ENCODE measurements at regions not wholly inside any gene's neighbourhood (a gene's known extent, or its start where the extent isn't known, plus 50 kb on each side); places are given as distances from the start of the nearest gene placed in this dataset.

- TF ChIP-seq EZH2phosphoT487 (IDR thresholded peaks at IDR 0.05; ENCODE audit: low read length) (no peak), EZH2 (optimal IDR thresholded peaks at IDR 0.05; ENCODE audit: low read depth, low read length) (no peak)
- TF ChIP-seq, protein P1, sequence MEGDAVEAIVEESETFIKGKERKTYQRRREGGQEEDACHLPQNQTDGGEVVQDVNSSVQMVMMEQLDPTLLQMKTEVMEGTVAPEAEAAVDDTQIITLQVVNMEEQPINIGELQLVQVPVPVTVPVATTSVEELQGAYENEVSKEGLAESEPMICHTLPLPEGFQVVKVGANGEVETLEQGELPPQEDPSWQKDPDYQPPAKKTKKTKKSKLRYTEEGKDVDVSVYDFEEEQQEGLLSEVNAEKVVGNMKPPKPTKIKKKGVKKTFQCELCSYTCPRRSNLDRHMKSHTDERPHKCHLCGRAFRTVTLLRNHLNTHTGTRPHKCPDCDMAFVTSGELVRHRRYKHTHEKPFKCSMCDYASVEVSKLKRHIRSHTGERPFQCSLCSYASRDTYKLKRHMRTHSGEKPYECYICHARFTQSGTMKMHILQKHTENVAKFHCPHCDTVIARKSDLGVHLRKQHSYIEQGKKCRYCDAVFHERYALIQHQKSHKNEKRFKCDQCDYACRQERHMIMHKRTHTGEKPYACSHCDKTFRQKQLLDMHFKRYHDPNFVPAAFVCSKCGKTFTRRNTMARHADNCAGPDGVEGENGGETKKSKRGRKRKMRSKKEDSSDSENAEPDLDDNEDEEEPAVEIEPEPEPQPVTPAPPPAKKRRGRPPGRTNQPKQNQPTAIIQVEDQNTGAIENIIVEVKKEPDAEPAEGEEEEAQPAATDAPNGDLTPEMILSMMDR (IDR thresholded peaks at IDR 0.05; ENCODE audit: low read length) = no peak
- H4K20me1 ChIP-seq (ENCODE audit: insufficient read depth, low read length) = no peaks in the 10 kb centered on the region
- no peaks in the 10 kb centered on the region for H3K9me3 ChIP-seq (replicated peaks; ENCODE audit: insufficient read depth, low read length)
- no peaks in the 10 kb centered on the region for H3K9me2 ChIP-seq (replicated peaks; ENCODE audit: insufficient read depth, low read length)
- H3K79me2 ChIP-seq (ENCODE audit: low read length) = no peaks in the 10 kb centered on the region
- no peak overlapping the region for H3K27ac ChIP-seq (ENCODE audit: low read length)
- no peak overlapping the region for H2AFZ ChIP-seq (ENCODE audit: low read length)
- no peaks in the 10 kb centered on the region for H3K4me1 ChIP-seq (ENCODE audit: low read length)
- H3K36me3 ChIP-seq (replicated peaks; ENCODE audit: insufficient read depth, low read length) = no peaks in the 10 kb centered on the region
- no peak for DNase-seq
- no peaks in the 10 kb centered on the region for H3K27me3 ChIP-seq (replicated peaks; ENCODE audit: insufficient read depth, low read length)
- H3F3A ChIP-seq (ENCODE audit: insufficient read depth, low read length) = no peaks in the 10 kb centered on the region
- no peak overlapping the region for H3K4me2 ChIP-seq (ENCODE audit: low read depth, low read length)
- H3K4me3 ChIP-seq (ENCODE audit: low read length) = no peak overlapping the region
- no peak overlapping the region for H3K9ac ChIP-seq (ENCODE audit: low read length)
Measured at GRCh38 chr12:97784904-97785303, 322.3 kb downstream of the RMST start.

- H3K4me3 ChIP-seq (ENCODE audit: low read length) = no peak overlapping the region
- no peak for TF ChIP-seq EZH2phosphoT487 (IDR thresholded peaks at IDR 0.05; ENCODE audit: low read length)
- H4K20me1 ChIP-seq (ENCODE audit: insufficient read depth, low read length) = no peaks in the 10 kb centered on the region
- no peaks in the 10 kb centered on the region for H3K79me2 ChIP-seq (ENCODE audit: low read length)
- DNase-seq = no peak
- no peaks in the 10 kb centered on the region for H3K4me1 ChIP-seq (ENCODE audit: low read length)
- no peak overlapping the region for H3K9ac ChIP-seq (ENCODE audit: low read length)
- H2AFZ ChIP-seq (ENCODE audit: low read length) = no peak overlapping the region
- no peaks in the 10 kb centered on the region for H3K36me3 ChIP-seq (replicated peaks; ENCODE audit: insufficient read depth, low read length)
- H3K4me2 ChIP-seq (ENCODE audit: low read depth, low read length) = no peak overlapping the region
- no peaks in the 10 kb centered on the region for H3K9me3 ChIP-seq (replicated peaks; ENCODE audit: insufficient read depth, low read length)
- H3K9me2 ChIP-seq (replicated peaks; ENCODE audit: insufficient read depth, low read length) = no peaks in the 10 kb centered on the region
- H3F3A ChIP-seq (ENCODE audit: insufficient read depth, low read length) = no peaks in the 10 kb centered on the region
- H3K27ac ChIP-seq (ENCODE audit: low read length) = no peak overlapping the region
- H3K27me3 ChIP-seq (replicated peaks; ENCODE audit: insufficient read depth, low read length) = no peaks in the 10 kb centered on the region
Measured at GRCh38 chr12:97790281-97790680, 327.7 kb downstream of the RMST start.

GRCh38 chr12:97797473-97797872 lies 334.9 kb downstream of the RMST start:
- no peak for DNase-seq
- Histone ChIP-seq H3K27me3 (replicated peaks; ENCODE audit: insufficient read depth, low read length) (no peaks in the 10 kb centered on the region), H2AFZ (ENCODE audit: low read length) (no peak overlapping the region)

DNA sequence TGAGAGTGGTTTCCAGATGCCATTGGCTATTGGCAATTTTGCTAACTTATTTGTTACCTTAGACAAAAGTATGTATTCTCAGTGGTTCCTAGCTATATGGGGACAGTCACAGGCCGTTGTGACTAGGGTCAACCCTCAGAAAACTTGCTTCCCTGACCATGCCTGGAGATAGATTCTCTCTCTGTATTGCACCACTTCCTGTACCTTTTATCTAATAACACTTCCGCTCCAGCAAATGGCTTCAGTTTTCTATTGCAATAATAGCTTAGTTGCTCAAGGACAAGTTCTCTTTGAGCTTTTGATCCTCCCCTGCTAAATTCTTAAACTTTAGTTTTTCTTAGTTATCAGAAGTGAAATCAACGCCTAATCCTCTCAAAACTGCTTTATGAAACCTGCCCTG lies 338.0 kb downstream of the RMST start:
- no peaks in the 10 kb centered on the region for H3K27me3 ChIP-seq (replicated peaks; ENCODE audit: insufficient read depth, low read length)
- no peaks in the 10 kb centered on the region for H3K79me2 ChIP-seq (ENCODE audit: low read length)
- no peak overlapping the region for H3K9ac ChIP-seq (ENCODE audit: low read length)
- no peak overlapping the region for H2AFZ ChIP-seq (ENCODE audit: low read length)
- no peak for TF ChIP-seq EZH2 (optimal IDR thresholded peaks at IDR 0.05; ENCODE audit: low read depth, low read length)
- TF ChIP-seq, protein P1 (IDR thresholded peaks at IDR 0.05; ENCODE audit: low read length) = no peak
- TF ChIP-seq EZH2phosphoT487 (IDR thresholded peaks at IDR 0.05; ENCODE audit: low read length) = no peak
- H3K4me3 ChIP-seq (ENCODE audit: low read length) = no peak overlapping the region
- H4K20me1 ChIP-seq (ENCODE audit: insufficient read depth, low read length) = no peaks in the 10 kb centered on the region
- no peak overlapping the region for H3K4me2 ChIP-seq (ENCODE audit: low read depth, low read length)
- no peak overlapping the region for H3K27ac ChIP-seq (ENCODE audit: low read length)
- H3K4me1 ChIP-seq (ENCODE audit: low read length) = no peaks in the 10 kb centered on the region
- no peaks in the 10 kb centered on the region for H3K36me3 ChIP-seq (replicated peaks; ENCODE audit: insufficient read depth, low read length)
- H3F3A ChIP-seq (ENCODE audit: insufficient read depth, low read length) = no peaks in the 10 kb centered on the region
- no peaks in the 10 kb centered on the region for H3K9me2 ChIP-seq (replicated peaks; ENCODE audit: insufficient read depth, low read length)
- DNase-seq = no peak
- no peaks in the 10 kb centered on the region for H3K9me3 ChIP-seq (replicated peaks; ENCODE audit: insufficient read depth, low read length)

More at GRCh38 chr12:97797473-97797872, 334.9 kb downstream of the RMST start:
- Histone ChIP-seq H3K9me3 (replicated peaks; ENCODE audit: insufficient read depth, low read length) (no peaks in the 10 kb centered on the region), H3K4me3 (ENCODE audit: low read length) (no peak overlapping the region), H3K36me3 (replicated peaks; ENCODE audit: insufficient read depth, low read length) (no peaks in the 10 kb centered on the region), H3K27ac (ENCODE audit: low read length) (no peak overlapping the region), H3K4me2 (ENCODE audit: low read depth, low read length) (no peak overlapping the region), H3K4me1 (ENCODE audit: low read length) (no peaks in the 10 kb centered on the region), H3K9me2 (replicated peaks; ENCODE audit: insufficient read depth, low read length) (no peaks in the 10 kb centered on the region), H3K79me2 (ENCODE audit: low read length) (no peaks in the 10 kb centered on the region), H4K20me1 (ENCODE audit: insufficient read depth, low read length) (no peaks in the 10 kb centered on the region), H3K9ac (ENCODE audit: low read length) (no peak overlapping the region), H3F3A (ENCODE audit: insufficient read depth, low read length) (no peaks in the 10 kb centered on the region)
- TF ChIP-seq, protein P1 (IDR thresholded peaks at IDR 0.05; ENCODE audit: low read length) = no peak
- TF ChIP-seq EZH2phosphoT487 (IDR thresholded peaks at IDR 0.05; ENCODE audit: low read length) (no peak), EZH2 (optimal IDR thresholded peaks at IDR 0.05; ENCODE audit: low read depth, low read length) (no peak)
